T-helper 2 cell treated with Interferon-gamma antibody and Interleukin-4, amounts not matched to agents 5 μg/mL and 100 μg/mL, for 36 hours (primary cell): ENCODE measurements at regions not wholly inside any gene's neighbourhood (a gene's known extent, or its start where the extent isn't known, plus 50 kb on each side); places are given as distances from the start of the nearest gene placed in this dataset.

Experiments
- DNase-seq: peaks from one replicate; pipeline ENCODE4 v3.0.0; 2021; ENCODE audit warnings: low spot score
- H3K27ac Mint-ChIP-seq: one replicate; pipeline ENCODE4 v1.8.0; 2021; ENCODE audit warnings: mild to moderate bottlenecking, mixed read lengths
- H3K27me3 Mint-ChIP-seq: one replicate; pipeline ENCODE4 v1.8.0; 2021; ENCODE audit warnings: low read depth, mixed read lengths
- H3K36me3 Mint-ChIP-seq: one replicate; pipeline ENCODE4 v1.8.0; 2021; ENCODE audit warnings: low read depth, mixed read lengths
- H3K4me1 Mint-ChIP-seq: one replicate; pipeline ENCODE4 v1.8.0; 2021; ENCODE audit warnings: low read depth, mixed read lengths
- H3K4me3 Mint-ChIP-seq: one replicate; pipeline ENCODE4 v1.8.0; 2022; ENCODE audit warnings: mild to moderate bottlenecking, moderate library complexity, mixed read lengths
- H3K9me3 Mint-ChIP-seq: one replicate; pipeline ENCODE4 v1.8.0; 2021; ENCODE audit warnings: mixed read lengths

GRCh38 chr4:62263454-62263853, 1063.3 kb downstream of the ADGRL3 start:
- H3K4me1 Mint-ChIP-seq, result no peaks in the 10 kb centered on the region
- no peaks in the 10 kb centered on the region for H3K36me3 Mint-ChIP-seq
- H3K27ac Mint-ChIP-seq, result no peak overlapping the region
- H3K27me3 Mint-ChIP-seq, result no peaks in the 10 kb centered on the region
- peaks cover 11% of the 10 kb centered on the region for H3K9me3 Mint-ChIP-seq
- H3K4me3 Mint-ChIP-seq, result no peak overlapping the region
- DNase-seq, result no peak

DNA sequence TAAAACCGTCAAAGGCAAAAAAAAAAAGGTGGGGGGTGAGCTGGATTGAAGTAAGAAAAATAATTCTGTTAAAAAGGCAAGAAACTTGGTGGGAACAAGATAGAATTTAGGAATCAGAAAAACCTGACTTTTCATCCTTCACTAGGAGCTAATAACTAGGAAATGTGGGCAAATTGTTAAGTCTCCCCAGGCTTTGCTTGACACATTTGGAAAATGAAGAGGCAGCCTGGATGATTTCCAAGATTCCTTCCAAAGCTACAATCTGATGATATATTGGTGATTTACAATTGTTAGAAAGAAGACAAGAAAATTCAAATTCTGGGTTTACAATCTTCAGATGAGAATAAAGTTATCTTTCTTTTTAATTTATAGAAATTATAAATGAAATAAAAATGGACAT, 1062.5 kb downstream of the ADGRL3 start:
- Mint-ChIP-seq H3K27me3 (no peaks in the 10 kb centered on the region), H3K36me3 (no peaks in the 10 kb centered on the region), H3K27ac (no peak overlapping the region), H3K4me3 (no peak overlapping the region), H3K4me1 (no peaks in the 10 kb centered on the region), H3K9me3 (peaks cover 13% of the 10 kb centered on the region)
- no peak for DNase-seq

DNA sequence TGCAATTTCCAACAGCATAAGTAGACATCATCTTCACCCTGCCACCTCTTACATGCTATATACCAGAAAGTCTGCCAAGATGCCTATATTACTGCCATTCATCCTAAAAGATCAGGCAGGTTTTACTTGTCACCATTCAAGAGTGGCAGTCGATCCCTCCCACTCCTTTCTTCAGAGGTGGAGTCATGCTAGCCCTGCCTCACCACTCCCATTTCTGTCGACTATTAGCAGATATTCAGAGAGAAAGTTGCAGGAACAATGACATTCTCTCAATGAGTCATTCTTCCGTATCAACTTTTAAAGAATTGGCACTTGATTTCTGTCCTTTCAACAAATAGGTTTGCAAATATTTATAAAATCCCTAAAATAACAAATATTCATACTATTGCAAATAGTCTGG, 1060.1 kb downstream of the ADGRL3 start:
- H3K4me1 Mint-ChIP-seq, result no peaks in the 10 kb centered on the region
- DNase-seq, result no peak
- H3K27me3 Mint-ChIP-seq, result no peaks in the 10 kb centered on the region
- H3K4me3 Mint-ChIP-seq, result no peak overlapping the region
- H3K9me3 Mint-ChIP-seq, result peaks cover 24% of the 10 kb centered on the region
- no peaks in the 10 kb centered on the region for H3K36me3 Mint-ChIP-seq
- H3K27ac Mint-ChIP-seq, result no peak overlapping the region

GRCh38 chr4:62256479-62256878, 1056.4 kb downstream of the ADGRL3 start:
- Mint-ChIP-seq H3K27ac (no peak overlapping the region), H3K4me3 (no peak overlapping the region), H3K4me1 (no peaks in the 10 kb centered on the region), H3K27me3 (no peaks in the 10 kb centered on the region), H3K9me3 (peaks cover 27% of the 10 kb centered on the region), H3K36me3 (no peaks in the 10 kb centered on the region)
- DNase-seq, result no peak

DNA sequence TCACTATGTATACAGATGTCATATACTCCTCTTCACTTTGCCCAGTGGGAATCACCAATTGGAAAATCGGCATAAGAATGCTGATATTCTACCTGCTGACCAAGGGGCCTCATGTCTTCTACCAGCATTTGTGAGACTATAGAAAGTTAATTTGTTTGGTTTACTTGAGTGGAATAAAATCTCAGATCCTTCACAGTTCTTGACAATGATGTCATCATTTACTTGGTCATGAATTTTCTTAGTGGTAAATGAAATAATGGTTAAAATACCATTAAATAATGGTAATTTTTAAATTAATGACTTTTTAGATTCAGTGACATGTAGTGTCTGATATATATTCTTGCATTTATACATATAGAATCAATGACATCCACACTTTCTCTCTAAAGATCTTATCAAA, 1052.6 kb downstream of the ADGRL3 start:
- Mint-ChIP-seq H3K4me3 (no peak overlapping the region), H3K36me3 (no peaks in the 10 kb centered on the region), H3K27me3 (no peaks in the 10 kb centered on the region), H3K4me1 (no peaks in the 10 kb centered on the region), H3K27ac (no peak overlapping the region), H3K9me3 (peaks cover 24% of the 10 kb centered on the region)
- no peak for DNase-seq

GRCh38 chr4:62250100-62250499, 1050.0 kb downstream of the ADGRL3 start:
- no peak for DNase-seq

DNA sequence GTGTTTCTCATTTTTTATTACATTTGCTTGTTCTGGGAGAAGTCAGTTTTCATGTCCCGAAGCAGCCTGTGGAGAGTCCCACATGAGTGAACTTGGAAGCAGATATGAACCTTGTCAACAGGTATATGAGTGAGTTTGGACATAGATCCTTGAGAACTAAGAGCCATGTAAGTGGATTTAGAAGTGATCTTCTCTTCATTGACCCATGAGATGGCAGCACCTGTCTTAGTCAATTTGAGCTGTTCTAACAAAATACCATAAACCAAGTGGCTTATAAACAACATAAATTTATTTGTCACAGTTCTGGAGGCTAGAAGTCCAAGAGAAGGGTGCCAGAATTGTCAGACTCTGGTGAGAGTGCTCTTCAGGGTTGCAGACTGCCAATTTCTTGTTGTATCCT, 1043.8 kb downstream of the ADGRL3 start:
- Mint-ChIP-seq H3K4me1 (no peaks in the 10 kb centered on the region), H3K36me3 (no peaks in the 10 kb centered on the region)

More at GRCh38 chr4:62250100-62250499, 1050.0 kb downstream of the ADGRL3 start:
- Mint-ChIP-seq H3K27ac (no peak overlapping the region), H3K4me3 (no peak overlapping the region), H3K9me3 (peaks cover 19% of the 10 kb centered on the region), H3K27me3 (no peaks in the 10 kb centered on the region), H3K36me3 (no peaks in the 10 kb centered on the region), H3K4me1 (no peaks in the 10 kb centered on the region)

GRCh38 chr4:62235911-62236310, 1035.8 kb downstream of the ADGRL3 start:
- Mint-ChIP-seq H3K27ac (no peak overlapping the region), H3K4me3 (no peak overlapping the region), H3K27me3 (no peaks in the 10 kb centered on the region), H3K9me3 (peaks cover 30% of the 10 kb centered on the region), H3K4me1 (no peaks in the 10 kb centered on the region), H3K36me3 (no peaks in the 10 kb centered on the region)
- DNase-seq, result no peak

More for the DNA sequence above, 1043.8 kb downstream of the ADGRL3 start:
- Mint-ChIP-seq H3K4me3 (no peak overlapping the region), H3K27me3 (no peaks in the 10 kb centered on the region), H3K9me3 (peaks cover 37% of the 10 kb centered on the region), H3K27ac (no peak overlapping the region)
- DNase-seq, result no peak

GRCh38 chr4:62232814-62233213, 1032.7 kb downstream of the ADGRL3 start:
- Mint-ChIP-seq H3K9me3 (peaks cover 25% of the 10 kb centered on the region), H3K4me1 (no peaks in the 10 kb centered on the region), H3K27me3 (no peaks in the 10 kb centered on the region), H3K4me3 (no peak overlapping the region), H3K27ac (no peak overlapping the region), H3K36me3 (no peaks in the 10 kb centered on the region)
- DNase-seq, result no peak

GRCh38 chr4:62231994-62232393, 1031.9 kb downstream of the ADGRL3 start:
- H3K9me3 Mint-ChIP-seq, result peaks cover 21% of the 10 kb centered on the region

DNA sequence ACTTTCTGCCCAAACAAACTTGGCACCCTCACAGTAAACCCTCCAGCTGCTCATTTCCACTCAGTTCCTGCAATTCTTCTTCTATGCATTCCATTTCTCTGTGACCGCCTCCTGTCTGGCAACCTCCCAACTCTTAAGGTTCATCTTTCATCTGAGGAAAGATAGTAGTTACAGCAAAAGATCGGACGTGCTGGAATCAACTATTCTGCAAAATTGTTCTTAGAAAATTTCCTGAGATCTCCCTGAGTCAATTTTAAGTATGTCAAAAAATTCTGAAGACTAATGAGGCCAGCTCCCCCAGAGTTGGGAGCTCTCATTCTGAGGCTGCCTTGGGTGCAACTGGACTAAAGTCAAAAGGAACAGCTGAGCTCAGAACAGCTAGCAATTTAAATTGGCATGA, 1026.0 kb downstream of the ADGRL3 start:
- Mint-ChIP-seq H3K27me3 (no peaks in the 10 kb centered on the region), H3K9me3 (peaks cover 13% of the 10 kb centered on the region), H3K36me3 (no peaks in the 10 kb centered on the region), H3K27ac (no peak overlapping the region), H3K4me3 (no peak overlapping the region), H3K4me1 (no peaks in the 10 kb centered on the region)
- DNase-seq, result no peak

More at GRCh38 chr4:62231994-62232393, 1031.9 kb downstream of the ADGRL3 start:
- H3K27ac Mint-ChIP-seq, result no peak overlapping the region
- DNase-seq, result no peak
- no peak overlapping the region for H3K4me3 Mint-ChIP-seq
- H3K27me3 Mint-ChIP-seq, result no peaks in the 10 kb centered on the region
- H3K4me1 Mint-ChIP-seq, result no peaks in the 10 kb centered on the region
- no peaks in the 10 kb centered on the region for H3K36me3 Mint-ChIP-seq

DNA sequence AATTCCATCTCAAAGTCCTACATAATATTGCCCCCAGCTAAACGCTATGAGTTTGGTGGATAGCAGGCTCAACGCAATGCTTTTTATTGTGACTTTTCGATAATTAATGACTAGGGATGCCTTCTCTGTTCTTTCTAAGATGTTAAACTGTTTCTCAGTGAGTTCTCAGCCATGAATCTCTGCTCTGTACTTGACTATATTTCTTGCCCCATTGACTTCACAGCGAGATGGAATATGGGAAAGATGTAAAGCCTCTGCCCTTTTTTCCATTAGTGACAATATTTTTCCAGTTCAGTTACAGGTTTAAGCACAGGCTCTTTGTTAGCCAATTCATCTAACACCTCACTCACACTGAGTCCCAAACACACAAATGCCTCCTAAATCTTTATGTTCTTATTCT, 1022.0 kb downstream of the ADGRL3 start:
- no peak for DNase-seq
- no peak overlapping the region for H3K4me3 Mint-ChIP-seq
- peaks cover 22% of the 10 kb centered on the region for H3K9me3 Mint-ChIP-seq
- no peaks in the 10 kb centered on the region for H3K36me3 Mint-ChIP-seq
- no peaks in the 10 kb centered on the region for H3K27me3 Mint-ChIP-seq
- no peak overlapping the region for H3K27ac Mint-ChIP-seq
- no peaks in the 10 kb centered on the region for H3K4me1 Mint-ChIP-seq

GRCh38 chr4:62210486-62210885, 1010.4 kb downstream of the ADGRL3 start:
- DNase-seq, result no peak
- no peak overlapping the region for H3K27ac Mint-ChIP-seq
- no peak overlapping the region for H3K4me3 Mint-ChIP-seq
- H3K4me1 Mint-ChIP-seq, result no peaks in the 10 kb centered on the region
- no peaks in the 10 kb centered on the region for H3K27me3 Mint-ChIP-seq
- H3K36me3 Mint-ChIP-seq, result no peaks in the 10 kb centered on the region
- peaks cover 22% of the 10 kb centered on the region for H3K9me3 Mint-ChIP-seq

DNA sequence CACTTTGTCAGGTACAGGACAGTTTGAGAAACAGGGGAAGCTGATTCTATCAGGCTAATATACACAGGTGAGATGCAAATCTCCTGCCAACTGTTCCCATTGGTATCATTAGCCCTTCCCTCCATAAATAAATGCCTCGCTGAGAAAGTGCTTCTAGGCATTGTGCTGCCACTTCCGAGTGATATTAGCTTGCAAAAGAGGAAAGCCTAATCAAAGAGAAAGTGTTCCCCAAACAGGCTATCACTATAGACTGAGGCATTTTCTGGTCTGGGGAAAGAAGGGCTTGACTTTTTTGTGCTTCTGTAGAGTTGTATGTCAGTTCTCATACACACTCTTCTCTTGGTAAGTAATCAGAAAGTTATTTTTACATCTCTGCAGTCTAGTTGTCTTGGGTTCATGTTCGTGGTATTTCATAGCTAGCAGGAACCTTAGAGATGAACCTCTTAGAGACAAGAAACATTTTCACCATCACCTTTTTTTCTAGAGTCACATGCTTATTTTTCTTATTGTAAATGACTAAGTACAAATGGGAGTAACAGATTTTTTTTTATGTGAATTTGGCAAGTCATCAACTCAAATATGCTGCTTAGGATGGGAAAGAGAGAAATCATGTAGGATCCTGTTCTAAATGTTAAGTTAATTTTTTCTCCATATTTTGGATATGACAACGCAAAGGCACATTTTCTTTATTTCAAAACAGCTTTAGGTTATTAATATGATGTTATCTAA, 1009.8 kb downstream of the ADGRL3 start:
- DNase-seq, result no peak

GRCh38 chr4:62208921-62209320, 1008.8 kb downstream of the ADGRL3 start:
- H3K4me1 Mint-ChIP-seq, result no peaks in the 10 kb centered on the region
- no peaks in the 10 kb centered on the region for H3K36me3 Mint-ChIP-seq
- no peak overlapping the region for H3K27ac Mint-ChIP-seq
- H3K27me3 Mint-ChIP-seq, result no peaks in the 10 kb centered on the region
- DNase-seq, result no peak
- H3K4me3 Mint-ChIP-seq, result no peak overlapping the region
- peaks cover 17% of the 10 kb centered on the region for H3K9me3 Mint-ChIP-seq

More for the DNA sequence above, 1009.8 kb downstream of the ADGRL3 start:
- Mint-ChIP-seq H3K4me1 (no peaks in the 10 kb centered on the region), H3K4me3 (no peak overlapping the region), H3K27ac (no peak overlapping the region), H3K36me3 (no peaks in the 10 kb centered on the region), H3K27me3 (no peaks in the 10 kb centered on the region), H3K9me3 (peaks cover 20% of the 10 kb centered on the region)
